ENCODE measurements at regions not wholly inside any gene's neighbourhood (a gene's known extent, or its start where the extent isn't known, plus 50 kb on each side); places are given as distances from the start of the nearest gene placed in this dataset.

DNA sequence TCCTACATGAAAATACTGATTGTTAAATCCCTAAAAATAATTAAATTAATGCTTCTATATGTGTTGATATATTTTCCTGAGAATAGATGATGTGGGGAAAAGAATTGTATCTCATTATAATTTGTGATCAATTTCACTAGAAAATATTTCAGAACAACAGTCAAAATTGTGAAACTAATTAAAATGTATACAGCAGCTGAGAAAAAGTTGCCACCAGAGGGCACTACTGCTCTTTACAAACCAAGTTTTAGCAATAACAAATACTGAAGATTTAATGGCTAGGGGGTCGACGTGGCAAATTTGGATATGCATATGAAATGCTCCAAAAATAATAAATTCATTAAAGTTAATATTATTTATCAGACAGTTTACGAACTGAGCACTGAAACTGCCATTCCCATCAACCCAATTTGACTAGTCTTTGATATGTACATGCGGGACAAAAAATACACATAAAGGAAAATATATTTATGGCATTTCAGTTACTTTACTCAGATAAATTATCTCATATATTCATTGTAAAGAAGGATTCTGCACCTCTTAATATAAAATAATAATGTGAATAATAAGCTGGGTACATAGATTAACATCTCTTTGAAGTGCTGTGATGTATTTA is 96.3 kb upstream of the TMPRSS15 start:
- no peak for ATAC-seq
- ChIA-PET CTCF (no interaction called here), POLR2A (no interaction called here)

DNA sequence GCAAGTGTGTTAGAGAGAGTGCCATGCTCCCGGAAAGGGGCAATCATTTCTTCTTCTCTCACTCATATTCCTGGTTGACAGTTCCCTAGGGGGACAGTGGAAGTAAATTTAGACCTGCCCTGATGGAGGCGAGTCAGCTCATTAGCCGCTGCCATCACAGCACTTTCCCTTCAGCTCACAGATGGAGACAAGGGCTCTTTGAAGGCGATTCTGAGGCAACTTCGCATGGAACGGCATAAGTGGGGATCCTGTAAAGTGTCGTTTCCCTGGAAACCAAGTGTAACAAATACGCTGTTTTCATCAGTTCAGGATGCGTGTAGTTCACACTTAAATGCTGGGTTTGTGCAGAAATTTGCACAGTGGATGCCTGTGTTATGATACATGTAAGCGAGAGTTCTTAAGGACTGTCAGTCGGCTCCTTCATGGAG is 114.5 kb upstream of the TMPRSS15 start:
- no TSS peak for BruUV-seq (replicated peaks)
- Histone ChIP-seq H3K4me3 (replicated peaks in 1 of 2; ENCODE audit: low read depth in 1 of 2, low read length in 2 of 2) (no peak overlapping the region), H3K9me3 (ENCODE audit: control insufficient read depth in 1 of 2, insufficient read depth in 1 of 2, low read depth in 1 of 2, low read length in 2 of 2) (peaks cover 14 to 52% of the 10 kb centered on the region in 2 experiments; a peak in 3 of 4 replicates), H3K4me2 (ENCODE audit: low read length) (no peak overlapping the region), H3K9ac (ENCODE audit: low read length) (no peak overlapping the region), H3K27ac (ENCODE audit: low read depth, low read length) (no peak overlapping the region), H3K79me2 (ENCODE audit: insufficient read depth, low read length) (no peaks in the 10 kb centered on the region), H3K36me3 (ENCODE audit: control insufficient read depth in 1 of 2, insufficient read depth in 2 of 2, low read length in 2 of 2) (no peaks in the 10 kb centered on the region), H3K9me2 (ENCODE audit: insufficient read depth) (no peaks in the 10 kb centered on the region), H3K27me3 (ENCODE audit: insufficient read depth, low read length) (no peaks in the 10 kb centered on the region), H3K4me1 (ENCODE audit: control insufficient read depth in 1 of 2, insufficient read depth in 2 of 2, low read length in 2 of 2) (no peaks in the 10 kb centered on the region), H2AFZ (ENCODE audit: low read depth, low read length, poor library complexity, severe bottlenecking) (no peak overlapping the region), H4K20me1 (ENCODE audit: insufficient read depth) (no peaks in the 10 kb centered on the region)
- POLR2A ChIA-PET: no interaction called here
- TF ChIP-seq ZNF274 (IDR thresholded peaks at IDR 0.05; ENCODE audit: low read depth, low read length) (no peak), ZFX (IDR thresholded peaks at IDR 0.05) (no peak), EZH2phosphoT487 (IDR thresholded peaks at IDR 0.05; ENCODE audit: borderline replicate concordance) (no peak), JUND (IDR thresholded peaks at IDR 0.05) (no peak), POLR2AphosphoS5 (IDR thresholded peaks at IDR 0.05; ENCODE audit: low read depth, low read length) (no peak), ELF1 (IDR thresholded peaks at IDR 0.05; ENCODE audit: borderline replicate concordance, low read depth) (no peak), TCF7L2 (IDR thresholded peaks at IDR 0.05; ENCODE audit: borderline replicate concordance, extremely low read depth, insufficient read depth, insufficient read length) (no peak)
- TF ChIP-seq, protein P1, sequence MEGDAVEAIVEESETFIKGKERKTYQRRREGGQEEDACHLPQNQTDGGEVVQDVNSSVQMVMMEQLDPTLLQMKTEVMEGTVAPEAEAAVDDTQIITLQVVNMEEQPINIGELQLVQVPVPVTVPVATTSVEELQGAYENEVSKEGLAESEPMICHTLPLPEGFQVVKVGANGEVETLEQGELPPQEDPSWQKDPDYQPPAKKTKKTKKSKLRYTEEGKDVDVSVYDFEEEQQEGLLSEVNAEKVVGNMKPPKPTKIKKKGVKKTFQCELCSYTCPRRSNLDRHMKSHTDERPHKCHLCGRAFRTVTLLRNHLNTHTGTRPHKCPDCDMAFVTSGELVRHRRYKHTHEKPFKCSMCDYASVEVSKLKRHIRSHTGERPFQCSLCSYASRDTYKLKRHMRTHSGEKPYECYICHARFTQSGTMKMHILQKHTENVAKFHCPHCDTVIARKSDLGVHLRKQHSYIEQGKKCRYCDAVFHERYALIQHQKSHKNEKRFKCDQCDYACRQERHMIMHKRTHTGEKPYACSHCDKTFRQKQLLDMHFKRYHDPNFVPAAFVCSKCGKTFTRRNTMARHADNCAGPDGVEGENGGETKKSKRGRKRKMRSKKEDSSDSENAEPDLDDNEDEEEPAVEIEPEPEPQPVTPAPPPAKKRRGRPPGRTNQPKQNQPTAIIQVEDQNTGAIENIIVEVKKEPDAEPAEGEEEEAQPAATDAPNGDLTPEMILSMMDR (IDR thresholded peaks at IDR 0.05 in 2 of 3, conservative IDR thresholded peaks at IDR 0.05 in 1 of 3; ENCODE audit: borderline replicate concordance in 1 of 3, insufficient read depth in 1 of 3, low read depth in 2 of 3, low read length in 2 of 3): no peak
- intact Hi-C loops (cut with micrococcal nuclease): no loop called here
- ATAC-seq (no peak), DNase-seq (ENCODE audit: low read depth, low spot score) (no peak)
- CTCF ChIA-PET: no interaction called here
- RAD21 ChIA-PET (ENCODE audit: low non-redundant PET in 1 of 2, low total read pairs in 2 of 2, uncharacterized antibody in 2 of 2, unreplicated experiment in 2 of 2): no interaction called here

More for the DNA sequence above, 96.3 kb upstream of the TMPRSS15 start:
- no peaks in the 10 kb centered on the region for H3K36me3 ChIP-seq (ENCODE audit: control insufficient read depth in 1 of 2, insufficient read depth in 2 of 2, low read length in 2 of 2)
- DNase-seq (ENCODE audit: low read depth, low spot score): peak; percentile 10
- RAD21 ChIA-PET (ENCODE audit: low non-redundant PET in 1 of 2, low total read pairs in 2 of 2, uncharacterized antibody in 2 of 2, unreplicated experiment in 2 of 2): no interaction called here
- H3K4me1 ChIP-seq (ENCODE audit: control insufficient read depth in 1 of 2, insufficient read depth in 2 of 2, low read length in 2 of 2): no peaks in the 10 kb centered on the region
- no peaks in the 10 kb centered on the region for H3K79me2 ChIP-seq (ENCODE audit: insufficient read depth, low read length)
- no peaks in the 10 kb centered on the region for H3K9me2 ChIP-seq (ENCODE audit: insufficient read depth)
- H3K27me3 ChIP-seq (ENCODE audit: insufficient read depth, low read length): no peaks in the 10 kb centered on the region
- intact Hi-C loops (cut with micrococcal nuclease): no loop called here
- no peak overlapping the region for H2AFZ ChIP-seq (ENCODE audit: low read depth, low read length, poor library complexity, severe bottlenecking)
- no TSS peak for BruUV-seq (replicated peaks)
- H4K20me1 ChIP-seq (ENCODE audit: insufficient read depth): no peaks in the 10 kb centered on the region
- H3K9me3 ChIP-seq (ENCODE audit: control insufficient read depth in 1 of 2, insufficient read depth in 1 of 2, low read depth in 1 of 2, low read length in 2 of 2): peaks cover 0 to 14% of the 10 kb centered on the region in 2 experiments; a peak in 3 of 4 replicates
- H3K9ac ChIP-seq (ENCODE audit: low read length): no peak overlapping the region
- no peak overlapping the region for H3K4me3 ChIP-seq (replicated peaks in 1 of 2; ENCODE audit: low read depth in 1 of 2, low read length in 2 of 2)
- no peak for TF ChIP-seq EGR1 (IDR thresholded peaks at IDR 0.05; ENCODE audit: low read depth)
- TF ChIP-seq, protein P1 (IDR thresholded peaks at IDR 0.05 in 2 of 3, conservative IDR thresholded peaks at IDR 0.05 in 1 of 3; ENCODE audit: borderline replicate concordance in 1 of 3, insufficient read depth in 1 of 3, low read depth in 2 of 3, low read length in 2 of 3): peak in 2 of 3 experiments; percentile 48 to 67; a peak in 4 of 6 replicates
- H3K27ac ChIP-seq (ENCODE audit: low read depth, low read length): no peak overlapping the region
- H3K4me2 ChIP-seq (ENCODE audit: low read length): no peak overlapping the region

Measured in HCT116 (cell line).